Activated naive CD4-positive, alpha-beta T cell treated with anti-CD3 and anti-CD28 coated beads, Interleukin-2, amount 50 U/mL, for 72 hours (primary cell): ENCODE measurements at regions not wholly inside any gene's neighbourhood (a gene's known extent, or its start where the extent isn't known, plus 50 kb on each side); places are given as distances from the start of the nearest gene placed in this dataset.

Experiments
- ATAC-seq, 2 donors: fragments of 150-1000 bp; cut with Tn5 transposase; 2 replicates each; pipeline ENCODE4 v1.10.0; 2021; ENCODE audit warnings: mild to moderate bottlenecking in 2 of 2, moderate library complexity in 2 of 2
- DNase-seq, 2 donors: peaks; one replicate each; pipeline ENCODE4 v3.0.0; 2021 to 2022; ENCODE audit warnings: low spot score in 2 of 2
- H3K27ac Mint-ChIP-seq, 2 donors: one replicate each; pipeline ENCODE4 v1.8.0; 2022; ENCODE audit warnings: mild to moderate bottlenecking in 2 of 2, mixed read lengths in 2 of 2
- H3K36me3 Mint-ChIP-seq, 2 donors: one replicate each; pipeline ENCODE4 v1.8.0; 2022; ENCODE audit warnings: mixed read lengths in 2 of 2
- H3K9me3 Mint-ChIP-seq, 2 donors: one replicate each; pipeline ENCODE4 v1.8.0; 2022; ENCODE audit warnings: mixed read lengths in 2 of 2

- no peaks in the 10 kb centered on the region for H3K36me3 Mint-ChIP-seq
- H3K9me3 Mint-ChIP-seq = no peaks in the 10 kb centered on the region
- H3K27ac Mint-ChIP-seq = no peak overlapping the region
- DNase-seq (no peak), ATAC-seq (peak in 1 of 2 donors; percentile 73)
Observed at GRCh38 chr7:46153951-46154787, 233.1 kb upstream of the IGFBP3 start.

- DNase-seq (no peak), ATAC-seq (peak in 1 of 2 donors; percentile 64)
- no peaks in the 10 kb centered on the region for H3K9me3 Mint-ChIP-seq
- H3K27ac Mint-ChIP-seq = no peak overlapping the region
- no peaks in the 10 kb centered on the region for H3K36me3 Mint-ChIP-seq
Observed at GRCh38 chr7:46153583-46153950, 232.5 kb upstream of the IGFBP3 start.

GRCh38 chr7:46152696-46153095 lies 231.6 kb upstream of the IGFBP3 start:
- DNase-seq (no peak), ATAC-seq (no peak)
- H3K27ac Mint-ChIP-seq = no peak overlapping the region
- no peaks in the 10 kb centered on the region for H3K9me3 Mint-ChIP-seq
- no peaks in the 10 kb centered on the region for H3K36me3 Mint-ChIP-seq

GRCh38 chr7:46150721-46151120 lies 229.6 kb upstream of the IGFBP3 start:
- no peak overlapping the region for H3K27ac Mint-ChIP-seq
- H3K9me3 Mint-ChIP-seq = peaks cover 0 to 8% of the 10 kb centered on the region in 2 donors
- H3K36me3 Mint-ChIP-seq = peaks cover 0 to 5% of the 10 kb centered on the region in 2 donors
- no peak for DNase-seq
- ATAC-seq = no peak

GRCh38 chr7:46150202-46150601 lies 229.1 kb upstream of the IGFBP3 start:
- Mint-ChIP-seq H3K9me3 (peaks cover 0 to 8% of the 10 kb centered on the region in 2 donors), H3K27ac (no peak overlapping the region)
- ATAC-seq = no peak

GRCh38 chr7:46147871-46148270 lies 226.8 kb upstream of the IGFBP3 start:
- DNase-seq (no peak), ATAC-seq (no peak)
- no peak overlapping the region for H3K27ac Mint-ChIP-seq
- H3K9me3 Mint-ChIP-seq = peaks cover 3 to 8% of the 10 kb centered on the region in 2 donors
- peaks cover 0 to 5% of the 10 kb centered on the region in 2 donors for H3K36me3 Mint-ChIP-seq

More at GRCh38 chr7:46150202-46150601, 229.1 kb upstream of the IGFBP3 start:
- no peak for DNase-seq
- H3K36me3 Mint-ChIP-seq = peaks cover 0 to 5% of the 10 kb centered on the region in 2 donors

GRCh38 chr7:46146454-46147255 lies 225.6 kb upstream of the IGFBP3 start:
- Mint-ChIP-seq H3K36me3 (peaks cover 0 to 5% of the 10 kb centered on the region in 2 donors), H3K27ac (no peak overlapping the region), H3K9me3 (peaks cover 3 to 8% of the 10 kb centered on the region in 2 donors)
- no peak for ATAC-seq
- DNase-seq = no peak

GRCh38 chr7:46145412-46145811 lies 224.3 kb upstream of the IGFBP3 start:
- ATAC-seq (no peak), DNase-seq (no peak)
- peaks cover 3 to 8% of the 10 kb centered on the region in 2 donors for H3K9me3 Mint-ChIP-seq
- no peak overlapping the region for H3K27ac Mint-ChIP-seq
- peaks cover 0 to 5% of the 10 kb centered on the region in 2 donors for H3K36me3 Mint-ChIP-seq

- peaks cover 0 to 5% of the 10 kb centered on the region in 2 donors for H3K36me3 Mint-ChIP-seq
Observed at GRCh38 chr7:46143949-46144917, 223.2 kb upstream of the IGFBP3 start.

GRCh38 chr7:46143421-46143820 lies 222.3 kb upstream of the IGFBP3 start:
- ATAC-seq = no peak
- Mint-ChIP-seq H3K36me3 (peaks cover 0 to 5% of the 10 kb centered on the region in 2 donors), H3K9me3 (peaks cover 3 to 8% of the 10 kb centered on the region in 2 donors), H3K27ac (no peak overlapping the region)
- DNase-seq = no peak

More at GRCh38 chr7:46143949-46144917, 223.2 kb upstream of the IGFBP3 start:
- H3K9me3 Mint-ChIP-seq = peaks cover 3 to 8% of the 10 kb centered on the region in 2 donors
- ATAC-seq (no peak), DNase-seq (no peak)
- H3K27ac Mint-ChIP-seq = no peak overlapping the region

- DNase-seq (no peak), ATAC-seq (peak in 1 of 2 donors; percentile 37)
- H3K9me3 Mint-ChIP-seq = no peaks in the 10 kb centered on the region
- H3K36me3 Mint-ChIP-seq = peaks cover 0 to 5% of the 10 kb centered on the region in 2 donors
- no peak overlapping the region for H3K27ac Mint-ChIP-seq
Observed at GRCh38 chr7:46139079-46139478, 218.0 kb upstream of the IGFBP3 start.

- DNase-seq (no peak), ATAC-seq (no peak)
- no peaks in the 10 kb centered on the region for H3K9me3 Mint-ChIP-seq
- peaks cover 0 to 5% of the 10 kb centered on the region in 2 donors for H3K36me3 Mint-ChIP-seq
- H3K27ac Mint-ChIP-seq = no peak overlapping the region
Observed at GRCh38 chr7:46137725-46138124, 216.7 kb upstream of the IGFBP3 start.

GRCh38 chr7:46135557-46135956 lies 214.5 kb upstream of the IGFBP3 start:
- DNase-seq = no peak
- H3K9me3 Mint-ChIP-seq = no peaks in the 10 kb centered on the region
- H3K27ac Mint-ChIP-seq = no peak overlapping the region
- peaks cover 0 to 5% of the 10 kb centered on the region in 2 donors for H3K36me3 Mint-ChIP-seq
- no peak for ATAC-seq

GRCh38 chr7:46134795-46135194 lies 213.7 kb upstream of the IGFBP3 start:
- DNase-seq (no peak), ATAC-seq (no peak)
- peaks cover 0 to 5% of the 10 kb centered on the region in 2 donors for H3K36me3 Mint-ChIP-seq
- H3K27ac Mint-ChIP-seq = no peak overlapping the region
- H3K9me3 Mint-ChIP-seq = no peaks in the 10 kb centered on the region

GRCh38 chr7:46134385-46134784 lies 213.3 kb upstream of the IGFBP3 start:
- no peak for ATAC-seq
- H3K27ac Mint-ChIP-seq = no peak overlapping the region
- DNase-seq = no peak
- H3K9me3 Mint-ChIP-seq = no peaks in the 10 kb centered on the region
- H3K36me3 Mint-ChIP-seq = peaks cover 0 to 5% of the 10 kb centered on the region in 2 donors

GRCh38 chr7:46133751-46134150 lies 212.7 kb upstream of the IGFBP3 start:
- H3K36me3 Mint-ChIP-seq = peaks cover 0 to 5% of the 10 kb centered on the region in 2 donors
- H3K27ac Mint-ChIP-seq = peak overlapping the region in 1 of 2 donors; percentile 32
- H3K9me3 Mint-ChIP-seq = no peaks in the 10 kb centered on the region
- DNase-seq (no peak), ATAC-seq (no peak)
